ENCODE measurements at regions not wholly inside any gene's neighbourhood (a gene's known extent, or its start where the extent isn't known, plus 50 kb on each side); places are given as distances from the start of the nearest gene placed in this dataset.

DNA sequence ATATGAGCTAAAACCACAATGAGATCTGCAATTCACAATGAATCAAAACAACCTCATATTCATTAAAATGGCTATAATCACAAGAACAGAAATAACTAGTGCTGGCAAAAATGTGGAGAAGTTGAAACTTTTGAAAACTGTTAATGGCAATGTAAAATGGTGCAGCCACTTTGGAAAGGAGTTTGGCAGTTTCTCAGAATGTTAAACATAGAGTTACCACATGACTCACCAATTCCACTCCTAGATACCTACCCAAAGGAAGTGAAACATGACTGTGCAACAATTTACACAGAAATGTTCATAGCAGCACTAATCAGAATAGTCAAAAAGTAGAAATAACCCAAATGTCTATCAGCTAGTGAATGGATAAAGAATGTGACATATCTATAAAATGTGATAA is 862.2 kb downstream of the DTWD2 start:
- TF ChIP-seq CTCF (IDR thresholded peaks at IDR 0.05) (no peak), POLR2A (IDR thresholded peaks at IDR 0.05) (no peak)

Measured in Peyer's patch (tissue), 4 donors.